ENCODE measurements at regions not wholly inside any gene's neighbourhood (a gene's known extent, or its start where the extent isn't known, plus 50 kb on each side); places are given as distances from the start of the nearest gene placed in this dataset.

- Histone ChIP-seq H3K36me3 (ENCODE audit: control insufficient read depth in 2 of 2, insufficient read depth in 2 of 2, low read length in 1 of 2) (no peaks in the 10 kb centered on the region), H3K9ac (ENCODE audit: control insufficient read depth, insufficient read depth, low read length) (no peak overlapping the region), H3K4me3 (no peak overlapping the region), H3K4me1 (ENCODE audit: control insufficient read depth, insufficient read depth, low read length) (no peaks in the 10 kb centered on the region), H3K9me3 (replicated peaks; ENCODE audit: control insufficient read depth, insufficient read depth, low read length) (no peaks in the 10 kb centered on the region; the same call in 2 of the 3 replicates), H3K79me2 (ENCODE audit: control insufficient read depth, insufficient read depth, low read length) (no peaks in the 10 kb centered on the region), H2AFZ (ENCODE audit: control insufficient read depth, low read depth, low read length) (no peak overlapping the region), H3K27ac (ENCODE audit: control insufficient read depth, insufficient read depth) (no peak overlapping the region), H4K20me1 (ENCODE audit: control insufficient read depth, insufficient read depth) (no peaks in the 10 kb centered on the region), H3K27me3 (replicated peaks in 1 of 2; ENCODE audit: control insufficient read depth in 2 of 2, insufficient read depth in 2 of 2, low read length in 1 of 2) (no peaks in the 10 kb centered on the region), H3K4me2 (ENCODE audit: control insufficient read depth, insufficient read depth) (no peak overlapping the region)
- no peak for DNase-seq (ENCODE audit: low read depth, low spot score)
- in situ Hi-C loops (cut with MboI), result no loop called here
- POLR2A ChIA-PET, result no interaction called here
- WGBS (ENCODE audit: insufficient coverage, insufficient replicate concordance, low lambda C conversion rate, missing lambda C conversion rate), result 19% methylated on average over 3 of the region's 3 CpGs
- FAIRE-seq, result no peak
- RAD21 ChIA-PET (ENCODE audit: unreplicated experiment), result interaction anchor here (0.7 to 1.7 kb wide), 2 partner anchors 26 to 206 kb away, joined by 3 to 4 read pairs; no protein-coding TSS in a partner anchor
- no TSS peak for BruUV-seq (replicated peaks)
- TF ChIP-seq LARP7 (IDR thresholded peaks at IDR 0.05) (no peak), STAT1 (conservative IDR thresholded peaks at IDR 0.05) (no peak), FOS (IDR thresholded peaks at IDR 0.05; ENCODE audit: borderline replicate concordance, extremely low read depth, insufficient read length) (no peak), RB1 (IDR thresholded peaks at IDR 0.05; ENCODE audit: borderline replicate concordance) (no peak), ZSCAN29 (IDR thresholded peaks at IDR 0.05) (no peak), CBX3 (IDR thresholded peaks at IDR 0.05; ENCODE audit: borderline replicate concordance, low read depth) (no peak), MXI1 (IDR thresholded peaks at IDR 0.05; ENCODE audit: low read depth, low read length) (no peak), E2F8 (IDR thresholded peaks at IDR 0.05; ENCODE audit: low read depth, partially characterized antibody) (no peak), WRNIP1 (IDR thresholded peaks at IDR 0.05; ENCODE audit: borderline replicate concordance, low read depth, low read length) (no peak), NKRF (conservative IDR thresholded peaks at IDR 0.05) (no peak), NR2C2 (IDR thresholded peaks at IDR 0.05; ENCODE audit: borderline replicate concordance, control insufficient read depth, insufficient read length, low read depth) (no peak), DPF2 (IDR thresholded peaks at IDR 0.05) (no peak)
- SMC1A ChIA-PET (ENCODE audit: uncharacterized antibody, unreplicated experiment), result interaction anchor here (1.1 kb wide), 1 partner anchor 267 kb away, joined by 4 read pairs; no protein-coding TSS in a partner anchor
- ATAC-seq, result no peak
- CTCF ChIA-PET, result interaction anchor here (1.3 kb wide), 1 partner anchor 26 kb away, joined by 5 read pairs; no protein-coding TSS in a partner anchor
- intact Hi-C loops (cut with micrococcal nuclease; ENCODE audit: unreplicated experiment), result no loop called here
Measured at GRCh38 chr6:106870824-106871717, 103.5 kb downstream of the CD24 start.
